Hematopoietic multipotent progenitor cell treated with erythropoietin and hydrocortisone succinate and interleukin-3 and kit ligand, for 6 days (in vitro differentiated cells): ENCODE measurements at regions not wholly inside any gene's neighbourhood (a gene's known extent, or its start where the extent isn't known, plus 50 kb on each side); places are given as distances from the start of the nearest gene placed in this dataset.

Source experiments
- DNase-seq: peaks from one replicate; pipeline ENCODE4 v3.0.0-alpha.2; 2015

DNA sequence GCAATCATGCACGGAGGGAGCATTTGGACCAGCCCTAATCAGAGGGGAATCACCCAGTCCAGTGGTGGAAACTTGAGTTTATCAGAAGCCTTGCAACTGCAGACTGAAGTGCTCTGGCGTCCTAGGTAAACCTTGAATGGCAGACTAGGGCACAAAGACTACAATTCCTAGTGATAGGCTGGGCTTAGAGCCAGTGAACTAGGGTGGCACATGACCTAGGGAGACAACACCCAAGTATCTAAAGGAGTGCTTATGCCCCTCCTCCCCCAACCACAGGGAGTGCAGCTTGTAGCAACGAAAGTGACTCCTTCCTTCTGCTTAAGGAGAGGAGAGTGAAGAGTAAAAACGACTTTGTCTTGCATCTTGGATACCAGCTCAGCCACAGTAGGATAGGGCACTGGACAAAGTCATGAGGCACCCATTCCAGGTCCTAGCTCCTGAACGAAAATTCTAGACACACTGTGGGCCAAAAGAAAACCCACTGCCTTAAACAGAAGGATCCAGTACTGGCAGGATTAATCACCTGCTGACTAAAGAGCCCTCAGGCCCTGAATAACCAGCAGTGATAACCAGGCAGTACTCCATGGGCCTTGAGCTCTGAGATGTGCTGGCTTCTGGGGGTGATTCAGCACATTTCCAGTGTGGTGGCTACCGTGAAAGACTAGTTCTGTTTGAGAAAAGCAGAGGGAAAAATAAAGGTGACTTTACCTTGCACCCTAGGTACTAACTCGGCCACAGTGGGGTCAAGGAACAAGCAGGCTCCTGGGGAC lies 58.7 kb upstream of the STARD8 start:
- peak; percentile 92 for DNase-seq

- DNase-seq, result no peak
Measured at GRCh38 chrX:68589372-68589753, 58.1 kb upstream of the STARD8 start.

GRCh38 chrX:68594769-68595168 lies 52.7 kb upstream of the STARD8 start:
- DNase-seq, result no peak

- DNase-seq, result no peak
Measured at GRCh38 chrX:68596871-68597270, 50.6 kb upstream of the STARD8 start.
